ENCODE measurements at regions not wholly inside any gene's neighbourhood (a gene's known extent, or its start where the extent isn't known, plus 50 kb on each side); places are given as distances from the start of the nearest gene placed in this dataset.

DNA sequence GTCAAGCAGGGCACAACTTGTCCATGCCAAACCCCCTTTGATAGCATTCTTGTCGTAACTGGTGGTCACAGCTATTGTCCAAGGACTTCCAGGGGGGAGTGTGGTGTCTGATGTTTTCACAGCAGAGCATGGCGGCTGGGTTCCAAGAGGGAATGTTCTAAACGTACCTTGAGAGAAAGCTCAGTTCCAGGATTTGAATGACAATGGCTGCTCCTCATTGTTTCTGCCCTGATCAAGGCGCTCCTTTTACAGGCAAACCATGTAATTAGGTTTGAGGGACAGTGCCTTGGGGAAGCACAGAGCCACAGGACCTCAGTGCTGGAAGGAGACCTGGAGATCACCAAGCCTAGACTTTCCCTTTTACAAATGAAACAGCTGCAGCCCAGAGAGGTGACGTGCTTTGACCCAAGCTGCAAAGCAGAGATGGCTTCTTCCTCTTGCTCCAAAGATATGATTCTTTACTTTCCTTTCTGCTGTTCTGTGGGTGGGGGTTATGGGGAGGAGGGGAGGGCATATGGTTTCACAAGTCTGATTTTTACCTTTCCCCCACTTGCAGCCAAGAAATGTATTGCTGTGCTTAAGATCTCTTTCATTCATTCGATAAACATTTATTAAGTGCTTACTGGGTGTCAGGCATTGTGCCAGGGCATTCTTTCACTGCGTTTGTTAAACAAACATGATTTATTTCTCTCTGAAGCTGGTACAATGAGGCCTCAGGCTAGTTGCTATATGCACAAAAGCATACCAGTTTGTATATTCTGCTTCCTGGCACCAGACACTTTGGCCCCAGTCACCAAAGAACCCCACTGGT, 172.8 kb downstream of the KTN1 start:
- H3K27me3 ChIP-seq: no peaks in the 10 kb centered on the region
- TF ChIP-seq, protein P1, sequence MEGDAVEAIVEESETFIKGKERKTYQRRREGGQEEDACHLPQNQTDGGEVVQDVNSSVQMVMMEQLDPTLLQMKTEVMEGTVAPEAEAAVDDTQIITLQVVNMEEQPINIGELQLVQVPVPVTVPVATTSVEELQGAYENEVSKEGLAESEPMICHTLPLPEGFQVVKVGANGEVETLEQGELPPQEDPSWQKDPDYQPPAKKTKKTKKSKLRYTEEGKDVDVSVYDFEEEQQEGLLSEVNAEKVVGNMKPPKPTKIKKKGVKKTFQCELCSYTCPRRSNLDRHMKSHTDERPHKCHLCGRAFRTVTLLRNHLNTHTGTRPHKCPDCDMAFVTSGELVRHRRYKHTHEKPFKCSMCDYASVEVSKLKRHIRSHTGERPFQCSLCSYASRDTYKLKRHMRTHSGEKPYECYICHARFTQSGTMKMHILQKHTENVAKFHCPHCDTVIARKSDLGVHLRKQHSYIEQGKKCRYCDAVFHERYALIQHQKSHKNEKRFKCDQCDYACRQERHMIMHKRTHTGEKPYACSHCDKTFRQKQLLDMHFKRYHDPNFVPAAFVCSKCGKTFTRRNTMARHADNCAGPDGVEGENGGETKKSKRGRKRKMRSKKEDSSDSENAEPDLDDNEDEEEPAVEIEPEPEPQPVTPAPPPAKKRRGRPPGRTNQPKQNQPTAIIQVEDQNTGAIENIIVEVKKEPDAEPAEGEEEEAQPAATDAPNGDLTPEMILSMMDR (IDR thresholded peaks at IDR 0.05): no peak
- no peaks in the 10 kb centered on the region for H3K9me3 ChIP-seq
- no peak overlapping the region for H3K27ac ChIP-seq
- no peak overlapping the region for H3K4me3 ChIP-seq
- intact Hi-C loops (cut with DNase I): no loop called here
- H3K4me1 ChIP-seq: no peaks in the 10 kb centered on the region
- H3K36me3 ChIP-seq: no peaks in the 10 kb centered on the region
- DNase-seq (ENCODE audit: low spot score in 2 of 2): no peak

DNA sequence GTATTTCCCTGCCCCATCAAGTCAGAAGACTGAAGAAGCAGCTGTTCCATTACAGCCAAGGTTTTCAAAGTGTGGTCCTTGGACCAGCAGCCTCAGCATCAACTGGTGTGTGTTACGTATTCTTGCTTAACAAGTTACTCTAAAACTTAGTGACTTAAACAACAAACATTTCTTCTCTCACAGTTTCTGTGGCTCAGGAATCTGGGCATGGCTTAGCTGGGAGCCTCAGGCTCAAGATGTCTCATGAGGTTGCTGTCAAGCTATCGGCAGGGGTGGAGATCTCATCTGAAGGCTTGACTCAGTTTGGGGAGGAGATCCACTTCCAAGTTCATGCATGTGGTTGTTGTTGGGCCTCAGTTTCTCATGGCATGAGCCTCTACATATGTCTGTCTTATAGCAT, 174.5 kb downstream of the KTN1 start:
- TF ChIP-seq, protein P1 (IDR thresholded peaks at IDR 0.05): no peak
- no peak overlapping the region for H3K4me3 ChIP-seq
- no peak overlapping the region for H3K27ac ChIP-seq
- intact Hi-C loops (cut with DNase I): no loop called here
- no peaks in the 10 kb centered on the region for H3K27me3 ChIP-seq
- H3K9me3 ChIP-seq: no peaks in the 10 kb centered on the region
- DNase-seq (ENCODE audit: low spot score in 2 of 2): no peak
- no peaks in the 10 kb centered on the region for H3K4me1 ChIP-seq
- no peaks in the 10 kb centered on the region for H3K36me3 ChIP-seq

DNA sequence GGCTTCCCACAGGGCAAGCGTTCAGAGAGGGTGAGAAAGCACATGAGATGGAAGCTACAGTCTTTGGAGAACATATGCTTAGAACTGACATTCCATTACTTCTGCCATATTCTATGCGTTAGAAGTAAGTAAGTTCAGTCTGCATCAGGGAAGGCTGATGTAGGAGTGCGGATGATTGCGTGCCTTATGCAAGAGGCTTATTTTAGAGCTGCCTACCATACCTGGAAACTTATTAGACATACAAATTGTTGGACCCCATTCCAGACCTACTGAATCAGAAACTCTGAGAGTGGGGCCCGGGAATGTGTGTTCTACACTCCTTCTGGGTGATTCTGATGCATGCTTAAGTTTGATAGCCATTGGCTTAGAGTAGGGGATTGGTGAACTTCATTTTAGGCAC, 174.9 kb downstream of the KTN1 start:
- H3K27me3 ChIP-seq: no peaks in the 10 kb centered on the region
- TF ChIP-seq, protein P1 (IDR thresholded peaks at IDR 0.05): no peak
- H3K27ac ChIP-seq: no peak overlapping the region
- intact Hi-C loops (cut with DNase I): no loop called here
- no peaks in the 10 kb centered on the region for H3K9me3 ChIP-seq
- no peaks in the 10 kb centered on the region for H3K36me3 ChIP-seq
- no peak for DNase-seq (ENCODE audit: low spot score in 2 of 2)
- no peak overlapping the region for H3K4me3 ChIP-seq
- H3K4me1 ChIP-seq: no peaks in the 10 kb centered on the region

DNA sequence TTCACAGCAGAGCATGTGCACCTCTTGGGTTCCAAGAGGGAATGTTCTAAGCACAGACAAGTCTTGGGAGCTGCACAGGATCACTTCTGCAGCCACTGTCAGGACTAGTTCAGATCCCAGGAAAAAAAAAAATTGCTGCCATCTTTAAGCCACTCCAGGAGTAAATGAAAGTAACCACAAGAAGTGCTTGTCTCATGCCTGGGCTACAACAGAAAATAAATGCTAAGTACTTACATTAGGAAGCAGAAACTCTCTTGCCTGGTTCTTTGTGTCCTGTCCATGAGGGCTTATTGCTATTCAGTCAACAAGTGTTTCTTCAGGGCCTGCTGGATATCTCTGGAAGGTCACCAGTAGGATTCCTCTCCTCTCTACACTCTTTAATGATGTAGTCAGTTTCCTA, 176.1 kb downstream of the KTN1 start:
- Histone ChIP-seq H3K4me1 (no peaks in the 10 kb centered on the region), H3K9me3 (no peaks in the 10 kb centered on the region), H3K4me3 (no peak overlapping the region), H3K27ac (no peak overlapping the region), H3K36me3 (no peaks in the 10 kb centered on the region), H3K27me3 (no peaks in the 10 kb centered on the region)
- TF ChIP-seq, protein P1 (IDR thresholded peaks at IDR 0.05): no peak
- intact Hi-C loops (cut with DNase I): no loop called here
- no peak for DNase-seq (ENCODE audit: low spot score in 2 of 2)

DNA sequence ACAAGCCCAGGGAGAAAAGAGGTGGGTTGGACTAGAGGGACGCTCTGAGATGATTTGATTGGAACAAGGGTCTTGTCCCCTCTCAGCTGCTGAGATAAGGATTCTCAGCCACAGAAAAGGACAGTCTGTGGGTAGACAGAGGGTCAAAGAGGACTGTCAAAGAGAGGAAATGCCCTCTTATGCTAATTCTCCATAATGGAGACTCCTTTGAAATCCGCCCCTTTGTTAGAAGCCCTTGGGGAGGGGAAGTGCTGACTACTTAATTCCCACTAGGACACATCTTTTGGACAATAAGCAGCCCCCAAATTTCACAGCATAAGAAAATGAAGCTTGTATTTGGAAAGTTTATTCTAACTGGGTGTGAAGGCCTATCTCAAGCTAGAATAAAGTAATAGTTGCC, 176.6 kb downstream of the KTN1 start:
- no peak for DNase-seq (ENCODE audit: low spot score in 2 of 2)
- intact Hi-C loops (cut with DNase I): no loop called here
- Histone ChIP-seq H3K4me1 (no peaks in the 10 kb centered on the region), H3K4me3 (no peak overlapping the region), H3K27me3 (no peaks in the 10 kb centered on the region), H3K9me3 (no peaks in the 10 kb centered on the region), H3K27ac (no peak overlapping the region), H3K36me3 (no peaks in the 10 kb centered on the region)
- TF ChIP-seq, protein P1 (IDR thresholded peaks at IDR 0.05): no peak

All from ascending aorta (tissue), 2 donors.